Fibroblast of lung (primary cell): ENCODE measurements at regions not wholly inside any gene's neighbourhood (a gene's known extent, or its start where the extent isn't known, plus 50 kb on each side); places are given as distances from the start of the nearest gene placed in this dataset.

Source experiments
- EZH2 ChIP-seq: IDR thresholded peaks from 2 replicates; pipeline ENCODE4 v1.5.1; 2012; ENCODE audit warnings: low read length, control low read depth, mild to moderate bottlenecking; ENCODE audit errors: missing control alignments
- TF ChIP-seq, protein P1 (sequence below), 2 donors: IDR thresholded peaks in 1 of 2; conservative IDR thresholded peaks in 1 of 2; 1 replicate in 1 of 2; 2 replicates in 1 of 2; pipeline ENCODE4 v1.5.1; 2011 to 2012; ENCODE audit warnings: low read length in 2 of 2, control low read depth in 1 of 2, inconsistent platforms in 1 of 2, low read depth in 1 of 2, mild to moderate bottlenecking in 1 of 2

DNA sequence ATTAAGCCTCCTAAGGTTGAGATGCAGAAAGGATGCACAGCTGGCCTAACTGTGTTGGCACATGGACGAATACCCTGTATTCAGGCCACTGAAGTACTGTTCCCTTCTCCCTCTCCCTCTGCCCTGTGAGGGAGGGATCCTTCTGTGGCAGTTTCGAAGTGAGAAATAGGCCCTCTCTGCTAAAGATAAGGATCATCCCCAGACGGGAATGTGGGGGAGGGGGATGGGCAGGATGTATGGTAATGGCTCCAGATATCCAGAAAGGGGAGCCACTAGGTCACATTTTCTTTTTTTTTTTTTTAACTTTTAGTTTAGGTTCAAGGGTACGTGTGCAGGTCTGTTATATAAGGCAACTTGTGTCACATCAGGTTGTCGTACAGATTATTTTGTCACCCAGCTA is 463.1 kb downstream of the TBL1XR1 start:
- no peak for TF ChIP-seq EZH2
- TF ChIP-seq, protein P1, sequence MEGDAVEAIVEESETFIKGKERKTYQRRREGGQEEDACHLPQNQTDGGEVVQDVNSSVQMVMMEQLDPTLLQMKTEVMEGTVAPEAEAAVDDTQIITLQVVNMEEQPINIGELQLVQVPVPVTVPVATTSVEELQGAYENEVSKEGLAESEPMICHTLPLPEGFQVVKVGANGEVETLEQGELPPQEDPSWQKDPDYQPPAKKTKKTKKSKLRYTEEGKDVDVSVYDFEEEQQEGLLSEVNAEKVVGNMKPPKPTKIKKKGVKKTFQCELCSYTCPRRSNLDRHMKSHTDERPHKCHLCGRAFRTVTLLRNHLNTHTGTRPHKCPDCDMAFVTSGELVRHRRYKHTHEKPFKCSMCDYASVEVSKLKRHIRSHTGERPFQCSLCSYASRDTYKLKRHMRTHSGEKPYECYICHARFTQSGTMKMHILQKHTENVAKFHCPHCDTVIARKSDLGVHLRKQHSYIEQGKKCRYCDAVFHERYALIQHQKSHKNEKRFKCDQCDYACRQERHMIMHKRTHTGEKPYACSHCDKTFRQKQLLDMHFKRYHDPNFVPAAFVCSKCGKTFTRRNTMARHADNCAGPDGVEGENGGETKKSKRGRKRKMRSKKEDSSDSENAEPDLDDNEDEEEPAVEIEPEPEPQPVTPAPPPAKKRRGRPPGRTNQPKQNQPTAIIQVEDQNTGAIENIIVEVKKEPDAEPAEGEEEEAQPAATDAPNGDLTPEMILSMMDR (conservative IDR thresholded peaks at IDR 0.05 in 1 of 2, IDR thresholded peaks at IDR 0.05 in 1 of 2; ENCODE audit: low read depth in 1 of 2, low read length in 2 of 2): no peak
